Lower leg skin (tissue), 3 donors: ENCODE measurements at regions not wholly inside any gene's neighbourhood (a gene's known extent, or its start where the extent isn't known, plus 50 kb on each side); places are given as distances from the start of the nearest gene placed in this dataset.

Experiments
- CTCF ChIP-seq, 3 donors: fragments of 450-650 bp; IDR thresholded peaks; one replicate each; pipeline ENCODE4 v1.5.1; 2016; ENCODE audit warnings: antibody characterized with exemption in 3 of 3, mild to moderate bottlenecking in 3 of 3, moderate library complexity in 2 of 3
- POLR2A ChIP-seq, 2 donors: fragments of 450-650 bp; IDR thresholded peaks; one replicate each; pipeline ENCODE4 v1.6.1; 2016 to 2017; ENCODE audit warnings: antibody characterized with exemption in 2 of 2, mild to moderate bottlenecking in 1 of 2, moderate library complexity in 1 of 2

- TF ChIP-seq POLR2A (IDR thresholded peaks at IDR 0.05) (no peak), CTCF (IDR thresholded peaks at IDR 0.05) (no peak)
These were observed 129.9 kb downstream of the DDX1 start for GRCh38 chr2:15721411-15722067.
